Uterus (tissue), 3 donors: ENCODE measurements at regions not wholly inside any gene's neighbourhood (a gene's known extent, or its start where the extent isn't known, plus 50 kb on each side); places are given as distances from the start of the nearest gene placed in this dataset.

Experiments
- DNase-seq, 2 donors: peaks; one replicate each; pipeline ENCODE4 v3.0.0-alpha.2; 2019 to 2020
- H3K27ac ChIP-seq, 2 donors: fragments of 200-600 bp; sonication (generic); 1 replicate in 1 of 2; 2 replicates in 1 of 2; pipeline ENCODE4 v1.5.1; 2016 to 2018
- H3K27me3 ChIP-seq, 2 donors: fragments of 200-600 bp; sonication (generic); one replicate each; pipeline ENCODE4 v1.5.1; 2018 to 2019; ENCODE audit warnings: control low read depth in 1 of 2
- H3K36me3 ChIP-seq, 2 donors: fragments of 200-600 bp; sonication (generic); one replicate each; pipeline ENCODE4 v1.5.1; 2019; ENCODE audit warnings: control low read depth in 1 of 2
- H3K4me1 ChIP-seq, 2 donors: fragments of 200-600 bp; sonication (generic); one replicate each; pipeline ENCODE4 v1.5.1; 2018 to 2019; ENCODE audit warnings: control low read depth in 1 of 2
- H3K4me3 ChIP-seq, 2 donors: fragments of 200-600 bp; sonication (generic); 1 replicate in 1 of 2; 2 replicates in 1 of 2; pipeline ENCODE4 v1.5.1; 2018 to 2019; ENCODE audit warnings: mild to moderate bottlenecking in 1 of 2
- H3K9me3 ChIP-seq, 2 donors: fragments of 200-600 bp; sonication (generic); one replicate each; pipeline ENCODE4 v1.5.1; 2019; ENCODE audit warnings: control low read depth in 1 of 2
- CTCF ChIP-seq, 4 experiments: fragments of 200-600 bp in 2 of 4; fragments of 450-650 bp in 2 of 4; sonication (generic) in 2 of 4; IDR thresholded peaks; one replicate each; pipeline ENCODE4 v1.5.1; 2016 to 2019; ENCODE audit warnings: antibody characterized with exemption in 4 of 4, mild to moderate bottlenecking in 2 of 4, moderate library complexity in 1 of 4
- POLR2A ChIP-seq, 2 donors: fragments of 450-650 bp; IDR thresholded peaks; one replicate each; pipeline ENCODE4 v1.6.1; 2016; ENCODE audit warnings: antibody characterized with exemption in 2 of 2, mild to moderate bottlenecking in 1 of 2, moderate library complexity in 1 of 2
- intact Hi-C: fragments of 100-400 bp; cut with DNase I; formaldehyde crosslinking; loops from one replicate; pipeline ENCODE4 v1.15.1; 2023; ENCODE audit warnings: low total_unique reads
- donor health status: DM: yes; HTN: yes; CAD: no.

DNA sequence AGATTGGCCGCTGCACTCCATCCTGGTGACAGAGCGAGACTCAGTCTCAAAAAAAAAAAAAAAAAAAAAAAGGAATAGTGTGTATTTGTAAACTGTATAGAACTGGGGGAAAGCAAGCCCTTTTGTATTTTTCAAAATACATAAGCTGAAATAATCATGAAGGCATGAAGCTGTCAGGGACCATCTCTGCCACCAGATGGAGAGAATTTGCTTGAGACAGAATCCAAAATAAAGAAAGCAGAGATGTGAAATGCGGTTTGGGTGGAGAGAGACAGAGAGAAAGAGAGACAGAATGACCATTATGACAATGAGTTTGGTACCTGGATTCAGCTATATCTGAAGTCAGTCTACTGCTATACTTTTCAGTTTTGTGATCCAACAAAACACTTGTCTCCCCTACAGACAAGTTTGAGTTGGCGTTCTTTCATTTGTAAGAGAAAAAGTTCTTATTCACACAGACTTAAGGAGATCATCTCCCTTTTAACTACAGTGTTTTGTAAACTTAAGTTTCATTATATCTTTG is 155.7 kb upstream of the LRIG3 start:
- TF ChIP-seq CTCF (IDR thresholded peaks at IDR 0.05) (no peak), POLR2A (IDR thresholded peaks at IDR 0.05) (no peak)
- H3K4me1 ChIP-seq = no peaks in the 10 kb centered on the region
- no peaks in the 10 kb centered on the region for H3K9me3 ChIP-seq
- intact Hi-C loops = no loop called here
- DNase-seq = no peak
- no peak overlapping the region for H3K4me3 ChIP-seq
- no peaks in the 10 kb centered on the region for H3K27me3 ChIP-seq
- no peaks in the 10 kb centered on the region for H3K36me3 ChIP-seq
- no peak overlapping the region for H3K27ac ChIP-seq

- no peak overlapping the region for H3K27ac ChIP-seq
- no peaks in the 10 kb centered on the region for H3K9me3 ChIP-seq
- DNase-seq = no peak
- H3K4me3 ChIP-seq = no peak overlapping the region
- H3K4me1 ChIP-seq = no peaks in the 10 kb centered on the region
- TF ChIP-seq POLR2A (IDR thresholded peaks at IDR 0.05) = no peak
- TF ChIP-seq CTCF (IDR thresholded peaks at IDR 0.05) = no peak
- no peaks in the 10 kb centered on the region for H3K36me3 ChIP-seq
- no peaks in the 10 kb centered on the region for H3K27me3 ChIP-seq
- intact Hi-C loops = no loop called here
These were observed 154.8 kb upstream of the LRIG3 start for GRCh38 chr12:59075141-59075540.

DNA sequence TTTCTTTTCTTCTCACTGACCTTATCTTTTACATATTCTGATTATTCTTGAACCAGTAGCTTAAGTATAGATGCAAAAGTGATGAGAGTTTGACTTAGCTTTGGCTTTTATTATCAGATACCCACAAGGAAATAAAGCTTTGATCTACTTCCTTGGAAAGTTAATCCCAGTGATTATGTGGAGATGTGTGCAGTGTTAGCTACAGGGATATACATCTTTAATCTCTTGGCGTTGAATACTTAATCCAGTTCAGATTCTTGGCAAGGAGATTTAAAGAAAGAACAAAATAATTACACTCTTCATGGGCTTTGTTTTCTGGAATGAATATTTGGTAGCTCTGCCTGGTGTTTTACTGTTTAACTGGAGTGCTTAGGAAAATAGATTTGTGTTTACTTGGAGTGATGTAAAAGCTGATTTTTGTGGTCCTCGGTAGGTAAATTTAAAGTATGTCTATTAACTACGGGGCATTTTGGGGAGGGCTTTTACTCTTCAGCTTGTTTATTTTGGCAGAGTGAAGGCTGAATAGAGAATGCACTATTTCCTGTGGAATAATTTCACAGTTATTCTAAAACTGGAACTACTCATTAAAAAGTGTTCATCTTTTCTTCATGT is 150.1 kb upstream of the LRIG3 start:
- intact Hi-C loops = no loop called here
- H3K4me1 ChIP-seq = no peaks in the 10 kb centered on the region
- no peak overlapping the region for H3K4me3 ChIP-seq
- H3K9me3 ChIP-seq = no peaks in the 10 kb centered on the region
- no peaks in the 10 kb centered on the region for H3K36me3 ChIP-seq
- no peaks in the 10 kb centered on the region for H3K27me3 ChIP-seq
- no peak for DNase-seq
- no peak overlapping the region for H3K27ac ChIP-seq
- TF ChIP-seq POLR2A (IDR thresholded peaks at IDR 0.05) (no peak), CTCF (IDR thresholded peaks at IDR 0.05) (no peak)

GRCh38 chr12:59069516-59069915 is 149.2 kb upstream of the LRIG3 start:
- intact Hi-C loops = no loop called here

More at GRCh38 chr12:59069516-59069915, 149.2 kb upstream of the LRIG3 start:
- TF ChIP-seq POLR2A (IDR thresholded peaks at IDR 0.05) = no peak
- TF ChIP-seq CTCF (IDR thresholded peaks at IDR 0.05) = no peak
- H3K36me3 ChIP-seq = no peaks in the 10 kb centered on the region
- no peak overlapping the region for H3K4me3 ChIP-seq
- no peak overlapping the region for H3K27ac ChIP-seq
- no peaks in the 10 kb centered on the region for H3K27me3 ChIP-seq
- no peak for DNase-seq
- no peaks in the 10 kb centered on the region for H3K4me1 ChIP-seq
- H3K9me3 ChIP-seq = no peaks in the 10 kb centered on the region
